HG03066 (cell line): ENCODE measurements at regions not wholly inside any gene's neighbourhood (a gene's known extent, or its start where the extent isn't known, plus 50 kb on each side); places are given as distances from the start of the nearest gene placed in this dataset.

Experiments used
- ATAC-seq: cut with Tn5 transposase; IDR thresholded peaks from one replicate; pipeline ENCODE4 v1.9.1; 2021; ENCODE audit warnings: low read depth; ENCODE audit not compliant: unreplicated experiment

DNA sequence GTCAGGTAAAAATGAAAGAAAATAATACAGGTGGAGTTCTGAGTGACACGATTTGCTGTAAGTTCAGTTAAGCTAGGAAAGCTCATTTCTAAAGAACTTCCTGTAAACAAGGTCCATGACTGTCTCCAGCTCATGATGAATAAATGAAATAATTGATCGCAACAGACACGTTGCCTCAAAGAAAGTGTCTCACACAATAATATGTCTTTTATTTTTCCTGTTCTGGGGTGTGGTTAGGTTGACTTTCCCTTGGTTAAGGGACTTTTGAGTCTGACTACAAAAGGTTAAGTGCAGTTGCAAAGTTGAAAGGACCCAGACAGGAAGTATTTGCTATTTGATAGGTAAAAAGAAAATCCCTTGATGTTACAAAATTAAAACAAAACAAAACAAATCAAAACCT lies 304.2 kb upstream of the PRDM1 start:
- no peak for ATAC-seq

DNA sequence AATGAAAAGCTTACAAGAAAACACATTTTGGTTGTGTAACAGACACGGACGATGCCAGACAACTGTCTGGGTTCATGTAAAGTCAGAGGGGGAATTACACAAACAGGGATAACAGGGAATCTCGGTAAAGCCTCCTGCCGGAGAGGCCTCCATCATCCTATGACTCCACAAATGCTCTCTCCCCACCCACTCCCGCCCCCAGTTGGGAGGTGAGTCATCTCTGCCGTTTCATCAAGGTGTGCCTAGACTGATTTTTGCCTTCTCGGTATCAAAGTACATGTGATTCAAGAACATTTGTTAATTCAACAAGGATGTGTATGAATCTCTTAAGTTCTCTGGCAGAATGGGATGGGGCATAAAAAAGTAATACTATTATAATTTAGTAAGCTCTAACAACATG lies 304.9 kb upstream of the PRDM1 start:
- ATAC-seq: no peak

DNA sequence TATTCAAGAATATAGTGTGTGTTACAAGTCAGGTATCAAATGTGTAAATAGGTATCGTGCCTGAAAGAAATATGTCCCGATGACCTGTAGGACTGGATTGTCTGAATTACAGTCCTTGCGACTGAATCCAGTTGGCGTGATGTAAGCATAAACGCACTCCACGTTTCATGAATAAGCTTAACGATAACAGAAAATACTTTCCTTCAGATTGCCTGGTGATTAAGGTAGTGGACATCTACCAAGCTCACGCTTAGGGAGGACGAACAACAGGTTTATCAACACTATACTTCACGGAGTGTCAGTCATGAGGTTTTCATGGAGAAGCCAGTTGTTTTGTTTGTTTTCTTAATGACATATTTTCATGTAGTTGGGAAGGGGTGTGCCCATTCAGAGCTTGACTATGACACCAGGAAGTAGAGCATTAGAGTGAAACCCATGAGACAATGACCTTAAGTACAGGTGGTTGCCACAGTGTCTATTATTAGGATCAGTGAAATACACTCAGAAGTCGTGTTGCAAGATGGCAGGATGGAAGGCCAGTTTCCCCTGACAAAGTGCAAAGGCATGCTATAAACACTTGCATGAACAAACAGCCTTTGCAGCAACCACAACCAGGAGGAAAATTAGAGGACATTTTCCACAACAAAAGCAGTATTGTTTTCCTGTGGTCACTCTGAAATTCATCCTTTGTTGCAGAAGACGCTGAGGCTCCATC lies 305.8 kb upstream of the PRDM1 start:
- ATAC-seq: peak; percentile 68

DNA sequence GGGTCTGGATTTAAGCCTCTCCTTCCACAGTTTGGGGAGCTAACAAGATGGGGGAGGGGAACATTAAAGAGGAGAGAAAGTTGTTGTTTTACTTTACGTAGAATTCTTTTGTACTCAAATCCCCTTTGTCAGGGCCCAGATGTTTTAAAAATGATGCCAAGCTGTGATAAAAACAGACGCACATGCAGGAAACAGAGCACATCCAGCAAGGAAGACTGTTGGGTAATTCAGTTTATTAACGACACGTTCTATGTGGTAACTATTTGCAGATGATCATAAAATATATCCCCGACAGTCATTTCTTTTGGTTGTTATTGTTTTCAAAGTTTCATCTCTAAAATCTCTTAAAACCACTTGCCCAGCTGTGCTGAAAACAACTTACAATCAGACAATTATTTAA lies 307.0 kb upstream of the PRDM1 start:
- ATAC-seq: no peak

DNA sequence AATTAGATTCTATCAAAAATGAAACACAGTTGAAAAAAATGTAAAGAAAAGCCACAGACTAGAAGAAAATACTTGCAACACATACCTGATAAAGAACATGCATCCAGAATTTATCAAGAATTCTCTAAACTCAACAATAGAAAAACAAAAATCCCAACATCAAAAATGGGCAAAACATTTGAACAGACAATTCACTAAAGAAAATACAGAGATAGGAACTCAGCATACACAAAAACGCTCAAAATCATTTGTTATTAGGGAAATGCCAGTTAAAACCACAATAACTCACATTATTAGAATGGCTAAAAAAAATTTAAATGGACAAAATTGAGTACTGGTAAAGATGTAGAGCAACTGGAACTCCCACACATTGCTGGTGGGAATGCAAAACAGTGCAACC lies 311.0 kb upstream of the PRDM1 start:
- no peak for ATAC-seq

DNA sequence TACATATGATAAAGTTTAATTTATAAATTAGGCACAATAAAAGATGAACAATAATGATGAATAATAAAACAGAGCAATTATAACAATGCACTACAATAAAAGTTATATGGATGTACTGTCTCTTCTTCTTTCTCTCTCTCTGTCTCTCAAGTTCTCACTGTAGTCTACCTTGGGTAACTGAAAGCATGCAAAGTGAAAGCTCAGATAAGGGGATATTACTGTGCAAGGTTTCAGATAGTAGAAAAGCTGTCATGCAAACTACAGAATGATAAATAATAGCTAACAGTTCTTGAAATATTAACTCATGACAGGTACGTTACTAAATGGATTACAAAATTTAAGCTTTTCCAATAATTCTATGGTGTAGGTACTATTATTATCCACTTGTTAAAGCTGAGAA lies 311.9 kb upstream of the PRDM1 start:
- peak; percentile 65 for ATAC-seq

DNA sequence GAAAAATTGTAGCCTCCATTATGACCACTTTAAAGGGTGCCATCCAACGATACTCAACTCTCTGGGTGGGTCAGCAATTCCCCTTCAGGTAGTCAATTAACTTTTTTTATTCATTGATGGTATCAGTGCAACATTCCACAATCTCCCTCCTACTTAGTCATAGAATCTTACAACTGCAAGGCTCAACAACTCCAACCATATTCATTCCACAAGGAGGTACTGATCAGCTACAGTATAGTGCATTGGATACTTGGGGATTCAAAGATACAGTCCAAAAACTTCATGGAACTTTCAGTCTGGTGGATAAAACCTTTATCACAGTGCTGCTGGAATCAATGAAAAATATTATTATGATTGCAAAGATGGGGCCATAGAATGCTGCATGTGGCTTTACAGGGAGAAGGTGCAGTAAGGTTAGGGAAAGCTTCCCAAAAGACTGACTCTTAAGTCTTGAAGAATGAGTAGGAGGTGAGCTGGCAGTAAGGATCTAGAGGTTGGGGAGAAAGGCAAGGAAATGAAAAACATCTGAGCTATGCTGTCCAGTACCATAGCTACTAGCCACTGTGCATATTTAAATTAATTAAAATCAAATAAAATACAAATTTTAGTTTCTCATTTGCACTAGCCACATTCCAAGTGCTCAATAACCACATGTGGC lies 314.7 kb upstream of the PRDM1 start:
- ATAC-seq: no peak

DNA sequence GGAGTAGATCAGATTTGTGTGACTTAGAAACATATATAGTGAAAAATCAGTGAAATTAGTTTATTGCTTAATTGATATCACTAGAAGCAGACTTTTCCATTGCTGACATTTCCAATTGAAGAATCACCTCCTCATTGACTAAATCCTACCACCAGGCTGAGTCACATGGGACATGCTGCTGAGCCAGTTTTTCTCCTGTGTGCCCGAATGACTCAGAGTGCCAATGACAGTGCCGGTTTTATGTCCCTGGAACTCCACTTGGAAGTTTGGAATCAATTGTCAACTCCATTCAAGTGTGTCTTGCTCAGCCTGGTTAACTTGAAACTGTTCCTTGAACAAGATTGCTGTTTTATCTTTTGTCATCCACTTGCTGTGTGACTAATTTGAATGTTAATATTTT lies 316.1 kb upstream of the PRDM1 start:
- ATAC-seq: no peak

DNA sequence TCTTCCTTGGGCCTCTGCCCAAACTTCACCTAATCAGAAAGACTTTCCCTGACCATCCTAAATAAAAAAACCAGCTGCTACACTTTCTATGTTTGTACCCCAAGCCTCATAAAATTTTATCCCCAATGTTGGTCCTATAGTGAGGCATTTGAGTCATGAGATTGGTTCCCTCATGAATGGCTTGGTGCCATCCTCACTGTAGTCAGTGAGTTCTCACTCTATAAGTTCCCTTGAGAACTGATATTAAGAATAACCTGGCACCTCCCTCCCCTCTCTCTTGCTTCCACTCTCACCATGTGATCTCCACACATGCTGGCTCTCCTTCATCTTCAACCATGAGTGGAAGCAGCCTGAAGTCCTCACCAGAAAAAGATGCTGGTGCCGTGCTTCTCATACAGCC lies 316.9 kb upstream of the PRDM1 start:
- no peak for ATAC-seq

DNA sequence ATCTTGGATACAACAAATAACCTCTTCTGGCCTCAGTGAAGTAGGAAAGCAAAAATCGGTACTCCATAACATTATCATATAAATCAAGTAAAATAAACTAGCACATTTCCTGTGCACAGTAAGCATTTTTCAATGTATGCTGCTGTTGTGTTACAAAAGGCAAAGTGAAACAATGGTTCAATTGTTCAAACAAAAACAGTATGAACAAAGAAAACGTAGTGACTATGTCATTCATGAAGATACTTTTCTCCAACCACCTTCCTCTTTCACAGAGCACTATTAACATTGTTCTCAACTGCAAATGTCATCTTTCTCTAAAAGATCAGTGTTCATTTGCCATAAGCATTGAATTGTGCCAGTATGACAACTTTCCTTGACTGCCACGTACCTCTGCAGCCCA lies 318.6 kb upstream of the PRDM1 start:
- no peak for ATAC-seq

DNA sequence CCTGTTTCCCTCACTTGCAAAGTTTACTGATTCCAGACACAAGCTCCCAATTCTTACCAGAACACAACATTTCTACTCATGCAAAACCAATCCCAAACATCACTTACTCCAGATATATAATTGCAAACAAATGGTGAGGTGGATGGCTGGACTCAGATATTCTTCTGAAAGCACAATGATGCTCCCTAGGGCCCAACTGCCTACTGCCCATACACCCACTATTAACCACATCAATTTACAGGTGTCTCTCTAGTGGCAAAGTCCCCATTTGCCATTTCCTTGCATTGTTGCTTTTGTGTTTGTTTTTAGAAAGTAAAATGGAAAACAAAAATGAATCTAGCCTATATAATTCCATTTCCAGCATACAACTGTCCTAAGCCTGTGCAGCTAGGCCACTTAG lies 320.9 kb upstream of the PRDM1 start:
- no peak for ATAC-seq

DNA sequence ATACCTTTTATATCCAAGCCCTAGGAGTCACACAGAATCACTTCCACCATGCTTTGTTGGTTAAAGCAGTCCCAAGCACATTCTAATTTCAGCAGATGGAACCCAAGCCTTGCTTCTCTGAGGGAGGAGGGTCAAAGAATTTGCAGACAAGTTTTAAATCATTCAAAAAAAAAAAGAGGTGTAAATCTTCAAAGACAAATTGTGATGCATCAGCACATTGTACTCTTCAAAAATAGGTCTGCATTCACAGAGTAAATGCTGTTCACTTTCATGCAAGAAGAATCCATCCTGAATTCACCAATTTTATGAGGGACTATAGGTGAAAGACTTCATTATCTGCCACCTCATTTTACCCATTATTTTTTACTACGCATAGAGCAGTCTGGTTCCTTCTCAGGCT lies 321.8 kb upstream of the PRDM1 start:
- no peak for ATAC-seq

DNA sequence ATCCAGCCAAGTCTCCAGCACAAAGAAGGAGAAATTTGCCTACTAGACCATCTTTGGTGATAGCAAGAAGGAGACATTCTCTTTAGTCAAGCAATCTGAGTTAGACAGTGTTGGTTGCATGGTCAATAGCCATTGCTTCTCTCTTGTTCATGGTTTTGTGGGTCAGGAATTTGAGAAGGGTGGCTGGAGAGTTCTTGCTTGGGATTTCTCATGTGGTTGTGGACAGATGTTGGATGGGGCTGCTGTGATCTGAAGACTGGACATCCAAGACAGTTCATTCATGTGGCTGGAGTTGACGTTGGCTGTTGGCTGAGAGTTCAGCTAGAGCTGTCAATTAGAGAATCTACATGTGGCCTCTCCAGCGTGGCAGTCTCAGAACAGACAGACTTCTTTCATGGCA lies 322.3 kb upstream of the PRDM1 start:
- no peak for ATAC-seq

DNA sequence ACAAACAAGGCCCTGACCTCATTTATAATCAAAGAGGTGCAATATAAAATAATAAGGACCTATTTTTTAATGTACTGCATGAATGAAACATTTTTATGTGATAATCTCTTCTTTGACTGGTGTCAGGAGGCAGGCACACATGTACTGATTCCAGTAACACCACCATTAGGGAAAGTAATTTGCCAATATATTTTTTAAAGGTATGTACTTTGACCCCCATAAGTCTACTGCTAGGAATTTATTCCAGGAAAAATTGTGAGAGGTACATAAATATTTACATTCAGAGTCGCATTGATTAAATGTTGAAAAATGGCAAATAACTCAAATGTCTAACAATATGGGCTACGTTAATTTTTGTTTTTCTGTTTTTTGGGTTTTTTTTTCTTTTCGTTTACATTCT lies 325.4 kb upstream of the PRDM1 start:
- ATAC-seq: no peak

DNA sequence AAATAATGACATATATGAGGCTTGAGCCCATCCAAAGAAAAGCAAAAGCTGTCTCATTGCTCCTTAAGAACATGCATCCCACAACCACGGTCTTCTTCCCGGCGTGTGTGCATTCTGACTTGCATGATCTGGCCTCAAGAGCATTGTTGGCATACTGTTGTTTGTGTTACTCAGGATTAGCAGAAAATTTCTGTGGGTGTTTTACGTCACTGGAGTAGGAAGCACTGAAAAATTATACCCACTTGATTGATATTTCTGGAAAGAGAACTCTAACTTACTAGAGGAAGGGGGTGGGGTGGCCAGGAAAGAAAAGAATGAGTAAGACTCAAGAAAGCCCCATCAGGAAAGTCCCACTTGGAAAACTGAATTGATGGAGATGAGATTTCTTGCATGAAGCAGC lies 326.2 kb upstream of the PRDM1 start:
- no peak for ATAC-seq

DNA sequence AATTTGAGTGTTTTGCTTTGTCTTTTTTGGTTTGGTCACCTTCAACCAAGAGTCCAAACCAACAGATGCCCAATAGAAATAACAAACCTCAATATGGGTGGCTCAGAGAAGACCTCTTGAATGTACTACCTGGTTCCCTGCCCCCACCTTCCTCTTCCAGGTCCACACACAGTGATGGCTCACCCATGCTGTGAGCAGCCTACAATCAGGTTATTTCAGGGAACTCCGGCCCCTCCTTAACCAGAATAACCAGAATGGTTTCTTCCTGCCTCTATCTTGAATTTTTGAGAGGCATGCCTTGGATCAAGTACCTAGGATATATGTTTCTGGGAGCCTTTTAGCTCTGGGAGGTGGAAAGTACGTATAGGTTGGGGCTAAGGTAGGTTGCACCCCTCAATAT lies 327.1 kb upstream of the PRDM1 start:
- no peak for ATAC-seq

DNA sequence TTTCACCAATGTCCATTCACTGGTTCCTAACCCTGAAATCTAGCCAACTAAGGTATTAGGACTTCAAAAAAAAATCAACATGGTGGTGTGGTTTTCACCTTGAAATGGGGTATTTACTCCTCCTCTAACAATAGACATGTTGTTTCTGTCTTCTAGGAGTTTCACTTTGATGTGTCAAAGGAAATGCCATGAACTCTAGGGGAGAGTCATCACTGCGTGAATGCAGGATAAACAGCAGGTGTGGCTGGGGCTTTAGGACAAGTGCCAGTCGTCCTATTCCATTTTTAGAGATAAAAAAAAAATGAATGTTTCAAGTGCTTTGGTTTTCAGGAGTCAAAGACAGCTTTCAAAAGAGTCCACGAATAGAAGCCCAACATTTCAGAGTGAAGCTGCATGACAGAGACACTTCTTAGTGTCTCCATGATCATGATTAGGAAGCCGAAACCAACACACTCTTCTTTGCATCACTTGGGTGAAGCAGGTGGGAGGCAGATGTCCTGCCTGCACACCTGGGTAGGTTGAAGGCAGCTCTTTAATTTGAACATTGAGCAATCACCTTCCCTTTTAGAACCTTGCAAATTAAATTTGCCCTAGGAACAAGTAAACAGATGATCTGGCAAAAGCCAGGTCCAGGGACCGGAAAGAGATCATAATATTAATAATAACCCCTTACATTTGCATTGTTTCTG lies 328.5 kb upstream of the PRDM1 start:
- peak; percentile 96 for ATAC-seq

DNA sequence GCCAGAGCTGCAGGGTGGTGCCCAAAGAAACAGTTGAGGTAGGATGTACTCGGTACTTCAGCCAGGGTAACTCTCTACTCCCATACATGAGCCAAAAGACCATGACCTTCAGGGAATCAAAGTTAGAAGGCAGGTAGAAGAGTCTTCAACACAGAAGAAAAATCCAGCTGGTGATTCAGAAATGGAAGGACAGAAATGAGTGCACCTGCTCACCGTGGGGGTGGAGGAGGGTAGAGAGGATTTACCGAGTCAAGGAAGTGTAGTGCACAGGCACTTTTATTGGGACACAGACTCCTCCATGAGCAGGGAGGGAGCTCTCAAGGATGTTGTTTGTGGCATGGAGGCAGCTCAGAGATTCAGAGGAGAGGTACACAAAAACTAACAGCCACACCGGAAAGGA lies 330.3 kb upstream of the PRDM1 start:
- no peak for ATAC-seq

DNA sequence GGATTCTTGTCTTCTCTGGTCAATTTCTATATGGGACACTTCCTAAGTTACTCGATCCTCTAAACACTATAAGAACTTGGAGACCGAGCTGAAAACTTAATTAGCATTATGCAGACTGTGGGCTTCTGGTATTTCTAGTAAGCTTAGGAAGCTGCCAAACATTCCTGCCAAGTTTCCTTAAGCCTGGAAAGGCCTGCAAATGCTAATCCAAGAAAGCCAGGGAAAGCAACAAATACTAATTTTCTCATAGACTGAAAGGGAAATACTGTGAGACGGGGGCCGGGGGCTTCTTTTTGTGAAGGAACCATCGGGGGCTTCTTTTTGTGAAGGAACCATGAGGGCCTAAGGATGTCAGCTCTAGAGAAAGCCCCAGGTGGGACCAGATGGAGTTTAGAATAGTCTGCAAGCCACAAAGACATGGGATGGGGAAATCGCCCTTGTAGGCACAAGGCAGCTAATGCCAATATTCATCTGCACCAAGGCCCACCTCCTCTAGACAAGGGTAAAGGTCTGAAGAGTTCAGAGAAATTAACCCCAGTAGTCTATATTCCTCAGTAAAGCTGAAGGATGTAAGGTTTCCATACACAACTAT lies 332.4 kb upstream of the PRDM1 start:
- no peak for ATAC-seq

DNA sequence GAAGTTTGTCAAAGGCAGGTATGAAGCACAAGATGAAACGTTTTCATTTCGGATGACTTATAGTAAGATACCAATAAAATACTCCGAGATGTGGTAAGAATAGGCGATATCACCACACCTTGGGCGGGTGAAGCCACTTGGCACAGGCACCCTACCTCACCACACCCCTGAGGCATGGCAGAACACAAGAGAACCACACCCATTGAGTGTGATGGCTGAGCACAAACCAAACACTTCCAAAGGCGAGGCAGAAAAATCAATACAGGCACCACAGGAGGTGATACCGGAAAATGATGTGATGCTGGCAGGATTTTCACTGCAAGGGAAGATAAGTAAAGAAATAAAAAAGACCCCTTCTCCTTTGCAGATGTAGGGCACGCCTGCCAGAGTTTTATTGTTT lies 332.9 kb upstream of the PRDM1 start:
- no peak for ATAC-seq

DNA sequence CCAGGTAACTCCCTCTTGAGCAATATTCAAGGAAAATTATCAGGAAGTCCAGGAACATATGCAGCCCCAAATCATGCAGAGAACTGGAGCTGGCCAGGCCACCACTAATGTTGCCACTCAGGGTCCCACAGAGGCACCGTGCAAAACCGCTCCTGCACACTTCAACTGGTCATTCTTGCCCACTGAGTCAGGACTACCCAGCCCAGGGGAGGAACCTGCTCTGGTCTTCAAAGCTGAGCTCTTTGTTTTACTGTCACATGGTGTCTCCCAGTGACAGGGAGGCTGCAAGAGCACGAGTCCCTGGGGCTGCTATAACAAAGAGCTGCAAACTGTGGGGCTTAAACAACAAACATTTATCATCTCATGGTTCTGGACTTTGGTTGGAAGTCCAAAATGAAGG lies 336.0 kb upstream of the PRDM1 start:
- ATAC-seq: no peak

DNA sequence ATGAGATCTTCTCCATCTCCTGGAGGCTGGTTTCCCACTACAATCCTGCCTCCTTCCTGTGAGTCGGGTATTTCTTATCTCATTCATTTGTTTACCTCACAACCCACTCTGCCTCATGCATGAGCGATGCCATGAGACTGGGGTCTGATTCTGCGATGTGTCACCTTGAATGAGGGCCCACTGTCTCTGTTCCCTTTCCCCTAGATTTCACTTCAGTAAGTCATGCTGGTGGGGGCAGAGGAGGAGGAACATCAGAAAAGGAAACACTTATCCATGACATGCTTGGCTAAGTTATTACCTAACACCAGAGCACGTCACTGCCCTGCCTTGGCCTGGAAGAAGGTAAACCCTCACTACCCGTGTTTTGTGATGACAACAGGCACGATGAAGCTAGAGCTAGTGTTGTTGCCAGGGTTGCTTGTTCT lies 337.4 kb upstream of the PRDM1 start:
- no peak for ATAC-seq
